WTC11 (cell line): ENCODE measurements at regions not wholly inside any gene's neighbourhood (a gene's known extent, or its start where the extent isn't known, plus 50 kb on each side); places are given as distances from the start of the nearest gene placed in this dataset.

Experiments used
- ATAC-seq: fragments of 200-7000 bp; cut with Tn5 transposase; 2 replicates; pipeline ENCODE4 v1.10.0; 2021; ENCODE audit warnings: mild to moderate bottlenecking, moderate library complexity
- CTCF ChIA-PET: fragments of 300-600 bp; sonication (Branson Sonifier 250); formaldehyde crosslinking; loops from one replicate; lab custom pipeline; 2021; ENCODE audit warnings: antibody characterized with exemption; lab: Charles Lee
- POLR2A ChIA-PET: fragments of 350-600 bp; sonication (Branson Sonifier 250); formaldehyde crosslinking; loops from one replicate; lab custom pipeline; 2021; ENCODE audit warnings: antibody characterized with exemption; lab: Charles Lee
- DNase-seq: peaks from one replicate; pipeline ENCODE4 v3.0.0; 2021; ENCODE audit warnings: low spot score
- H3K27ac Mint-ChIP-seq: 2 replicates; pipeline ENCODE4 v1.8.0; 2021; ENCODE audit warnings: mixed read lengths
- H3K27me3 Mint-ChIP-seq: 2 replicates; pipeline ENCODE4 v1.8.0; 2021; ENCODE audit warnings: low read depth, mild to moderate bottlenecking, moderate library complexity, mixed read lengths
- H3K36me3 Mint-ChIP-seq: 2 replicates; pipeline ENCODE4 v1.8.0; 2021; ENCODE audit warnings: mixed read lengths
- H3K4me1 Mint-ChIP-seq: 2 replicates; pipeline ENCODE4 v1.8.0; 2022; ENCODE audit warnings: mixed read lengths
- H3K4me3 Mint-ChIP-seq: 2 replicates; pipeline ENCODE4 v1.8.0; 2021; ENCODE audit warnings: mild to moderate bottlenecking, moderate library complexity, mixed read lengths
- H3K9me3 Mint-ChIP-seq: 2 replicates; pipeline ENCODE4 v1.8.0; 2021; ENCODE audit warnings: mixed read lengths
- CREB1 ChIP-seq: sonication (generic); formaldehyde crosslinking; IDR thresholded peaks from 2 replicates; pipeline ENCODE4 v1.8.0; 2023; ENCODE audit warnings: mild to moderate bottlenecking, missing genetic modification reagents
- ETV6 ChIP-seq: sonication (generic); formaldehyde crosslinking; IDR thresholded peaks from 2 replicates; pipeline ENCODE4 v1.8.1; 2022; ENCODE audit warnings: mild to moderate bottlenecking, missing genetic modification reagents
- GRHL2 ChIP-seq: fragments of 250-450 bp; sonication (Bioruptor Pico); IDR thresholded peaks from 2 replicates; pipeline ENCODE4 v1.8.0; 2022; ENCODE audit warnings: mild to moderate bottlenecking, moderate library complexity; ENCODE audit not compliant: insufficient replicate concordance, severe bottlenecking
- KAT7 ChIP-seq: sonication (generic); formaldehyde crosslinking; IDR thresholded peaks from 2 replicates; pipeline ENCODE4 v1.8.1; 2023; ENCODE audit warnings: missing genetic modification reagents, mild to moderate bottlenecking, borderline replicate concordance
- MXD4 ChIP-seq: fragments of 250-450 bp; sonication (Bioruptor Pico); IDR thresholded peaks from 2 replicates; pipeline ENCODE4 v1.8.0; 2021; ENCODE audit warnings: mild to moderate bottlenecking, moderate library complexity, borderline replicate concordance
- NFYB ChIP-seq: sonication (generic); formaldehyde crosslinking; conservative IDR thresholded peaks from 2 replicates; pipeline ENCODE4 v1.8.0; 2022; ENCODE audit warnings: low read depth, missing genetic modification reagents
- SMAD4 ChIP-seq: sonication (generic); formaldehyde crosslinking; IDR thresholded peaks from 2 replicates; pipeline ENCODE4 v1.8.0; 2022; ENCODE audit warnings: mild to moderate bottlenecking, missing genetic modification reagents
- ZNF263 ChIP-seq: sonication (generic); formaldehyde crosslinking; IDR thresholded peaks from 2 replicates; pipeline ENCODE4 v1.8.1; 2022; ENCODE audit warnings: low read depth, mild to moderate bottlenecking, moderate library complexity, missing genetic modification reagents
- TF ChIP-seq, protein P1 (sequence below): sonication (generic); formaldehyde crosslinking; IDR thresholded peaks from 2 replicates; pipeline ENCODE4 v1.8.0; 2023; ENCODE audit warnings: mild to moderate bottlenecking, missing genetic modification reagents
- TF ChIP-seq, protein P2 (sequence below): sonication (generic); formaldehyde crosslinking; IDR thresholded peaks from 2 replicates; pipeline ENCODE4 v1.8.0; 2023; ENCODE audit warnings: missing genetic modification reagents
- TF ChIP-seq, protein P3 (sequence below): fragments of 200-600 bp; IDR thresholded peaks from 2 replicates; pipeline ENCODE4 v1.8.0; 2022; ENCODE audit warnings: antibody characterized with exemption
- TF ChIP-seq, protein P4 (sequence below): sonication (generic); formaldehyde crosslinking; IDR thresholded peaks from 2 replicates; pipeline ENCODE4 v1.8.0; 2022; ENCODE audit warnings: mild to moderate bottlenecking, missing genetic modification reagents
- TF ChIP-seq, protein P5 (sequence below): sonication (generic); formaldehyde crosslinking; IDR thresholded peaks from 2 replicates; pipeline ENCODE4 v1.8.0; 2022; ENCODE audit warnings: mild to moderate bottlenecking, missing genetic modification reagents
- TF ChIP-seq, protein P6 (sequence below): fragments of 250-450 bp; sonication (Bioruptor Pico); IDR thresholded peaks from 2 replicates; pipeline ENCODE4 v1.9.0; 2021; ENCODE audit warnings: mild to moderate bottlenecking, borderline replicate concordance
- TF ChIP-seq, protein P7 (sequence below): sonication (generic); formaldehyde crosslinking; conservative IDR thresholded peaks from 2 replicates; pipeline ENCODE4 v1.8.1; 2022; ENCODE audit warnings: mild to moderate bottlenecking, missing genetic modification reagents

DNA sequence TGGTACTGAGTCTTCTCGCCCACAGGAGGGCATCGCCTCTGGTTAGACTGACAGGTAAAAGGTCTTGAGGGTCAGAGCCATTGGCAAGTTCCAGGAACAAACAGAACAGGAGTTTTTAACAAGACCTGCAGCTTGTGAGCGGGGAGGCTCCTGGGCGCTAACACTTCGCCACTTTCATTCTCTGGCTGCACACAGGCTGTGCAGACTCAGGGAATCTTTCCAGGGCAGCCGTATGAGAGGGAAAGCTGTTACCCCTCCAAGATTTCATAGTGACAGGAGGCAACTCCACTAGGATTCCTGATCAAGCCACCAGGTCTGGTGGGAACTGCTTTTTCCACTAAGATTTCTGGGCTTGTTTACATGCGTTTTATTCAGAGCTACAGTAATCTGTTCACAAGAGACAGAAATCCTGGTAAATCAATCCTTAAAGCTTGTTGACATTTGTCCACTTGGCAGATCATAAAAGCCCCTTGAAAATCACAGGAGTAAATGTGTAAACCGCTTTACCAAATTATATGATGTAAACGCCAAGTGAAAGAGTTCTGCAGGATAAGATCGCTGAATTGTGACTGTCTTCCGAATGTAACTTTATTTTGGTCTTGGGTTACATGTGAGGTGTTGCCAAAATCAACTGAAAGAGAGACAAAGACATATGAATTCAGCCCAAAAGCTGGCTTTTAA lies 190.6 kb downstream of the MZT1 start (continued):
- TF ChIP-seq MXD4 (CRISPR knock-in tag) (no peak), GRHL2 (no peak)
- TF ChIP-seq, protein P1, sequence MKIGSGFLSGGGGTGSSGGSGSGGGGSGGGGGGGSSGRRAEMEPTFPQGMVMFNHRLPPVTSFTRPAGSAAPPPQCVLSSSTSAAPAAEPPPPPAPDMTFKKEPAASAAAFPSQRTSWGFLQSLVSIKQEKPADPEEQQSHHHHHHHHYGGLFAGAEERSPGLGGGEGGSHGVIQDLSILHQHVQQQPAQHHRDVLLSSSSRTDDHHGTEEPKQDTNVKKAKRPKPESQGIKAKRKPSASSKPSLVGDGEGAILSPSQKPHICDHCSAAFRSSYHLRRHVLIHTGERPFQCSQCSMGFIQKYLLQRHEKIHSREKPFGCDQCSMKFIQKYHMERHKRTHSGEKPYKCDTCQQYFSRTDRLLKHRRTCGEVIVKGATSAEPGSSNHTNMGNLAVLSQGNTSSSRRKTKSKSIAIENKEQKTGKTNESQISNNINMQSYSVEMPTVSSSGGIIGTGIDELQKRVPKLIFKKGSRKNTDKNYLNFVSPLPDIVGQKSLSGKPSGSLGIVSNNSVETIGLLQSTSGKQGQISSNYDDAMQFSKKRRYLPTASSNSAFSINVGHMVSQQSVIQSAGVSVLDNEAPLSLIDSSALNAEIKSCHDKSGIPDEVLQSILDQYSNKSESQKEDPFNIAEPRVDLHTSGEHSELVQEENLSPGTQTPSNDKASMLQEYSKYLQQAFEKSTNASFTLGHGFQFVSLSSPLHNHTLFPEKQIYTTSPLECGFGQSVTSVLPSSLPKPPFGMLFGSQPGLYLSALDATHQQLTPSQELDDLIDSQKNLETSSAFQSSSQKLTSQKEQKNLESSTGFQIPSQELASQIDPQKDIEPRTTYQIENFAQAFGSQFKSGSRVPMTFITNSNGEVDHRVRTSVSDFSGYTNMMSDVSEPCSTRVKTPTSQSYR (CRISPR knock-in tag) = no peak

DNA sequence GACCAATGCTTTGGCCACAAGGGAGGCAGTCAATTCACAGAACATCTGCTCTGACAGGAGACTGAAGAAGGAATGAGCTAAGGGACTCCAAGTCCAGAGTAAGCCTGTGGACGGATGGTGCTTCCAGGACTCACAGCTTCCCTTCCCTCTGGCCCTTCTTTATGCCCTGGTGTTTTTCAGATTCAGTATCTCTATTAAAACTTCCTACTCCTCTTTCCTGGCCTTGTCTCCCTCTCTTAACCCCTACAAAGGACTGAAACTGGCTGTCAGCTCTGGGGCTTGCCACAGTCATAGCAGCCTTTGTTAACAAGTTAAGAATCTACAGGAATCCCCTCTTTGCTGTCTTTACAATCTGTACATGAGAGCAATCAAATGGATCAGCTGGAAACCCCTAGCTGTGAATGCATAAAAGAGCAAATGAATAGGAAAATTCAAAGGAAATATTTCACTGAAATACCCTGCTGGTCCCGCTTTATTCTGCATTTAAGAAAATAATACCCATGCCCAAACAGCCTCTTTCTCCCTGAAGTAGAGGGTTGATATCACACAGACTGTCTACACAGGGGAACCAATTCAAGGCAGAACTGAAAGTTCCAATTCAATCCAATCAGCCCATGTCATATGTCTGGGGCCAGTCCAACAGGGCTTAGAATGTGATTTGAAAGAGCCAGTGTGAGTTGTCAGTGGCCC lies 192.3 kb downstream of the MZT1 start:
- ChIA-PET CTCF (interaction anchor here (1.6 kb wide), 1 partner anchor 116 kb away, joined by 8 read pairs; no protein-coding TSS in a partner anchor), POLR2A (no interaction called here)
- ATAC-seq (peak; percentile 48), DNase-seq (no peak)
- TF ChIP-seq ZNF263 (CRISPR knock-in tag) (no peak), CREB1 (no peak), NFYB (CRISPR knock-in tag) (no peak)
- TF ChIP-seq, protein P2, sequence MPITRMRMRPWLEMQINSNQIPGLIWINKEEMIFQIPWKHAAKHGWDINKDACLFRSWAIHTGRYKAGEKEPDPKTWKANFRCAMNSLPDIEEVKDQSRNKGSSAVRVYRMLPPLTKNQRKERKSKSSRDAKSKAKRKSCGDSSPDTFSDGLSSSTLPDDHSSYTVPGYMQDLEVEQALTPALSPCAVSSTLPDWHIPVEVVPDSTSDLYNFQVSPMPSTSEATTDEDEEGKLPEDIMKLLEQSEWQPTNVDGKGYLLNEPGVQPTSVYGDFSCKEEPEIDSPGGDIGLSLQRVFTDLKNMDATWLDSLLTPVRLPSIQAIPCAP (CRISPR knock-in tag) = no peak
- no peak overlapping the region for H3K4me3 Mint-ChIP-seq
- H3K4me1 Mint-ChIP-seq = peaks cover 7% of the 10 kb centered on the region
- H3K27ac Mint-ChIP-seq = no peak overlapping the region
- no peaks in the 10 kb centered on the region for H3K36me3 Mint-ChIP-seq
- no peaks in the 10 kb centered on the region; the same call in 1 of the 2 replicates for H3K27me3 Mint-ChIP-seq
- no peaks in the 10 kb centered on the region for H3K9me3 Mint-ChIP-seq

DNA sequence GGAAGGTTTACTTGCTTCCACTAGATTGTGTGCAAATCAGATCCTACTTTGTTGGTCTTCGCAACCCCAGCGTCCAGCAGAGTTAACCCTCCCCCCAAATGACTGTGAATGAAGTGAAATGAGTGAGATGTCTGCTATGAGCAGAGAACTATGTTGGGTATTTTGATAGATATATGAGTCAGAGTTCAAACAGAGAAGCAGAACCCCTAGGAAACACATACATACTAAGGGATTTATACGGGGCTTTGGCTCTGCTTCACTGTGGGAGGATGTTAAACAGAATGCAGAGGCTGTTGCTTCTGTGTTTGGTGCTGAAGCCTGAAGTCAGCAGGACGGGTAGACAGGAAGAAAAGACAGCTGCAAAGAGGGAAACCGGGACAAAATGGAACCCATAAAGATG lies 197.0 kb downstream of the MZT1 start:
- H3K36me3 Mint-ChIP-seq = peaks cover 6% of the 10 kb centered on the region; the same call in 1 of the 2 replicates
- ChIA-PET CTCF (interaction anchor here (1.2 kb wide), 1 partner anchor 36 kb away, joined by 5 read pairs; no protein-coding TSS in a partner anchor), POLR2A (no interaction called here)
- DNase-seq (no peak), ATAC-seq (no peak)
- H3K27me3 Mint-ChIP-seq = peaks cover 3% of the 10 kb centered on the region; the same call in 1 of the 2 replicates
- H3K4me1 Mint-ChIP-seq = peaks cover 21% of the 10 kb centered on the region
- no peak for TF ChIP-seq SMAD4
- no peak overlapping the region for H3K27ac Mint-ChIP-seq
- H3K9me3 Mint-ChIP-seq = peaks cover 5% of the 10 kb centered on the region; the same call in 1 of the 2 replicates
- H3K4me3 Mint-ChIP-seq = no peak overlapping the region

DNA sequence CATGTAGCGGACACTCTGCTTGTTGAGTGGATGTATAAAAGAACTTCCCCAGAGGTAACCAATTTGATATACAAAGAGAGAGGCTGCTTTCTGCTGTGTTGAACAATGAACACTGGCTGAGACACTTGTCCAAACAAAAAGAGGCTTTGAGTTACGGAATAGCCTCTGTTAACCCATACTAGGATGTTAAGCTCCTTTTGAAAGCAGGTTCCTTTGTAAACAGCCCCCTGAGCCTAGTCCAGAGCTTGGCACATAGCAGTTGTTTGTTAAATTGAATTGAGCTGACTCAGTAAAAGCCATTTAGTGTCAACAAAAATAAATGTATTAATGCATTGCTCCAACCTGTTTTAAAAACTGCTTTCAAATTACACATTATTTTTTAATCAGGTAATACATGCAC lies 200.1 kb downstream of the MZT1 start:
- Mint-ChIP-seq H3K4me1 (peaks cover 23% of the 10 kb centered on the region), H3K4me3 (no peak overlapping the region), H3K9me3 (peaks cover 5% of the 10 kb centered on the region; the same call in 1 of the 2 replicates), H3K36me3 (peaks cover 6% of the 10 kb centered on the region; the same call in 1 of the 2 replicates), H3K27me3 (peaks cover 3% of the 10 kb centered on the region; the same call in 1 of the 2 replicates), H3K27ac (no peak overlapping the region)
- ChIA-PET POLR2A (no interaction called here), CTCF (no interaction called here)
- ATAC-seq (peak; percentile 80), DNase-seq (no peak)
- TF ChIP-seq, protein P3, sequence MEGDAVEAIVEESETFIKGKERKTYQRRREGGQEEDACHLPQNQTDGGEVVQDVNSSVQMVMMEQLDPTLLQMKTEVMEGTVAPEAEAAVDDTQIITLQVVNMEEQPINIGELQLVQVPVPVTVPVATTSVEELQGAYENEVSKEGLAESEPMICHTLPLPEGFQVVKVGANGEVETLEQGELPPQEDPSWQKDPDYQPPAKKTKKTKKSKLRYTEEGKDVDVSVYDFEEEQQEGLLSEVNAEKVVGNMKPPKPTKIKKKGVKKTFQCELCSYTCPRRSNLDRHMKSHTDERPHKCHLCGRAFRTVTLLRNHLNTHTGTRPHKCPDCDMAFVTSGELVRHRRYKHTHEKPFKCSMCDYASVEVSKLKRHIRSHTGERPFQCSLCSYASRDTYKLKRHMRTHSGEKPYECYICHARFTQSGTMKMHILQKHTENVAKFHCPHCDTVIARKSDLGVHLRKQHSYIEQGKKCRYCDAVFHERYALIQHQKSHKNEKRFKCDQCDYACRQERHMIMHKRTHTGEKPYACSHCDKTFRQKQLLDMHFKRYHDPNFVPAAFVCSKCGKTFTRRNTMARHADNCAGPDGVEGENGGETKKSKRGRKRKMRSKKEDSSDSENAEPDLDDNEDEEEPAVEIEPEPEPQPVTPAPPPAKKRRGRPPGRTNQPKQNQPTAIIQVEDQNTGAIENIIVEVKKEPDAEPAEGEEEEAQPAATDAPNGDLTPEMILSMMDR = no peak
- TF ChIP-seq, protein P4, sequence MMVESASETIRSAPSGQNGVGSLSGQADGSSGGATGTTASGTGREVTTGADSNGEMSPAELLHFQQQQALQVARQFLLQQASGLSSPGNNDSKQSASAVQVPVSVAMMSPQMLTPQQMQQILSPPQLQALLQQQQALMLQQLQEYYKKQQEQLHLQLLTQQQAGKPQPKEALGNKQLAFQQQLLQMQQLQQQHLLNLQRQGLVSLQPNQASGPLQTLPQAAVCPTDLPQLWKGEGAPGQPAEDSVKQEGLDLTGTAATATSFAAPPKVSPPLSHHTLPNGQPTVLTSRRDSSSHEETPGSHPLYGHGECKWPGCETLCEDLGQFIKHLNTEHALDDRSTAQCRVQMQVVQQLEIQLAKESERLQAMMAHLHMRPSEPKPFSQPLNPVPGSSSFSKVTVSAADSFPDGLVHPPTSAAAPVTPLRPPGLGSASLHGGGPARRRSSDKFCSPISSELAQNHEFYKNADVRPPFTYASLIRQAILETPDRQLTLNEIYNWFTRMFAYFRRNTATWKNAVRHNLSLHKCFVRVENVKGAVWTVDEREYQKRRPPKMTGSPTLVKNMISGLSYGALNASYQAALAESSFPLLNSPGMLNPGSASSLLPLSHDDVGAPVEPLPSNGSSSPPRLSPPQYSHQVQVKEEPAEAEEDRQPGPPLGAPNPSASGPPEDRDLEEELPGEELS (CRISPR knock-in tag) = peak; percentile 32; the same call in 1 of the 2 replicates
- TF ChIP-seq, protein P5, sequence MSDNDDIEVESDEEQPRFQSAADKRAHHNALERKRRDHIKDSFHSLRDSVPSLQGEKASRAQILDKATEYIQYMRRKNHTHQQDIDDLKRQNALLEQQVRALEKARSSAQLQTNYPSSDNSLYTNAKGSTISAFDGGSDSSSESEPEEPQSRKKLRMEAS (CRISPR knock-in tag) = no peak
- TF ChIP-seq KAT7 (CRISPR knock-in tag) (no peak), ZNF263 (CRISPR knock-in tag) (no peak), ETV6 (CRISPR knock-in tag) (0 out of 2 replicates have a peak, but pooled peaks have one; percentile 42)
- TF ChIP-seq, protein P6, sequence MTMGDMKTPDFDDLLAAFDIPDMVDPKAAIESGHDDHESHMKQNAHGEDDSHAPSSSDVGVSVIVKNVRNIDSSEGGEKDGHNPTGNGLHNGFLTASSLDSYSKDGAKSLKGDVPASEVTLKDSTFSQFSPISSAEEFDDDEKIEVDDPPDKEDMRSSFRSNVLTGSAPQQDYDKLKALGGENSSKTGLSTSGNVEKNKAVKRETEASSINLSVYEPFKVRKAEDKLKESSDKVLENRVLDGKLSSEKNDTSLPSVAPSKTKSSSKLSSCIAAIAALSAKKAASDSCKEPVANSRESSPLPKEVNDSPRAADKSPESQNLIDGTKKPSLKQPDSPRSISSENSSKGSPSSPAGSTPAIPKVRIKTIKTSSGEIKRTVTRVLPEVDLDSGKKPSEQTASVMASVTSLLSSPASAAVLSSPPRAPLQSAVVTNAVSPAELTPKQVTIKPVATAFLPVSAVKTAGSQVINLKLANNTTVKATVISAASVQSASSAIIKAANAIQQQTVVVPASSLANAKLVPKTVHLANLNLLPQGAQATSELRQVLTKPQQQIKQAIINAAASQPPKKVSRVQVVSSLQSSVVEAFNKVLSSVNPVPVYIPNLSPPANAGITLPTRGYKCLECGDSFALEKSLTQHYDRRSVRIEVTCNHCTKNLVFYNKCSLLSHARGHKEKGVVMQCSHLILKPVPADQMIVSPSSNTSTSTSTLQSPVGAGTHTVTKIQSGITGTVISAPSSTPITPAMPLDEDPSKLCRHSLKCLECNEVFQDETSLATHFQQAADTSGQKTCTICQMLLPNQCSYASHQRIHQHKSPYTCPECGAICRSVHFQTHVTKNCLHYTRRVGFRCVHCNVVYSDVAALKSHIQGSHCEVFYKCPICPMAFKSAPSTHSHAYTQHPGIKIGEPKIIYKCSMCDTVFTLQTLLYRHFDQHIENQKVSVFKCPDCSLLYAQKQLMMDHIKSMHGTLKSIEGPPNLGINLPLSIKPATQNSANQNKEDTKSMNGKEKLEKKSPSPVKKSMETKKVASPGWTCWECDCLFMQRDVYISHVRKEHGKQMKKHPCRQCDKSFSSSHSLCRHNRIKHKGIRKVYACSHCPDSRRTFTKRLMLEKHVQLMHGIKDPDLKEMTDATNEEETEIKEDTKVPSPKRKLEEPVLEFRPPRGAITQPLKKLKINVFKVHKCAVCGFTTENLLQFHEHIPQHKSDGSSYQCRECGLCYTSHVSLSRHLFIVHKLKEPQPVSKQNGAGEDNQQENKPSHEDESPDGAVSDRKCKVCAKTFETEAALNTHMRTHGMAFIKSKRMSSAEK (CRISPR knock-in tag) = no peak
- TF ChIP-seq, protein P7, sequence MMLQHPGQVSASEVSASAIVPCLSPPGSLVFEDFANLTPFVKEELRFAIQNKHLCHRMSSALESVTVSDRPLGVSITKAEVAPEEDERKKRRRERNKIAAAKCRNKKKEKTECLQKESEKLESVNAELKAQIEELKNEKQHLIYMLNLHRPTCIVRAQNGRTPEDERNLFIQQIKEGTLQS (CRISPR knock-in tag) = no peak
